Stimulated activated memory B cell treated with anti-CD40 and anti-IgM and Interleukin-4, amounts not matched to agents 10 μg/mL and 1 μg/mL and 100 μg/mL, for 72 hours (primary cell): ENCODE measurements at regions not wholly inside any gene's neighbourhood (a gene's known extent, or its start where the extent isn't known, plus 50 kb on each side); places are given as distances from the start of the nearest gene placed in this dataset.

ENCODE experiments used
- ATAC-seq: fragments of 150-1000 bp; cut with Tn5 transposase; 2 replicates; pipeline ENCODE4 v1.10.0; 2021
- H3K27ac Mint-ChIP-seq: one replicate; pipeline ENCODE4 v1.8.0; 2022; ENCODE audit warnings: mild to moderate bottlenecking, mixed read lengths
- H3K27me3 Mint-ChIP-seq: one replicate; pipeline ENCODE4 v1.8.0; 2022; ENCODE audit warnings: mixed read lengths
- H3K36me3 Mint-ChIP-seq: one replicate; pipeline ENCODE4 v1.8.0; 2022; ENCODE audit warnings: mixed read lengths
- H3K4me1 Mint-ChIP-seq: one replicate; pipeline ENCODE4 v1.8.0; 2022; ENCODE audit warnings: mixed read lengths
- H3K4me3 Mint-ChIP-seq: one replicate; pipeline ENCODE4 v1.8.0; 2022; ENCODE audit warnings: mild to moderate bottlenecking, moderate library complexity, mixed read lengths
- H3K9me3 Mint-ChIP-seq: one replicate; pipeline ENCODE4 v1.8.0; 2022; ENCODE audit warnings: mixed read lengths

DNA sequence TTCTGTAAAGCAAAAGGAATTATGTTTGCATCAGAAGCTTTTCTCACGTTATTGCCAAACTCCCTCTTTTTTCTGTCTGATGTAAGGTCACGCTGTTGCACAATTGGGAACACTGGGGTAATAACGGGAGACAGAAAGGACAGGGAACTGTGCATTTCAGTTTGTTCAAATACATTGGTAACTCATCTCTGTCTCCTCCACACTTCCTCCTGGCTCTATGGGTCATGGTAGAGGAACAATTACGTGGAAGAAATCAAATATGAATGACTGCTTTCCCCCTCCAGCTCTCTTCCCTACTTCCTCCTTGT lies 132.2 kb upstream of the TNFAIP3 start:
- Mint-ChIP-seq H3K27me3 (no peaks in the 10 kb centered on the region), H3K9me3 (no peaks in the 10 kb centered on the region), H3K4me3 (no peak overlapping the region), H3K27ac (no peak overlapping the region), H3K36me3 (no peaks in the 10 kb centered on the region), H3K4me1 (no peaks in the 10 kb centered on the region)
- no peak for ATAC-seq

DNA sequence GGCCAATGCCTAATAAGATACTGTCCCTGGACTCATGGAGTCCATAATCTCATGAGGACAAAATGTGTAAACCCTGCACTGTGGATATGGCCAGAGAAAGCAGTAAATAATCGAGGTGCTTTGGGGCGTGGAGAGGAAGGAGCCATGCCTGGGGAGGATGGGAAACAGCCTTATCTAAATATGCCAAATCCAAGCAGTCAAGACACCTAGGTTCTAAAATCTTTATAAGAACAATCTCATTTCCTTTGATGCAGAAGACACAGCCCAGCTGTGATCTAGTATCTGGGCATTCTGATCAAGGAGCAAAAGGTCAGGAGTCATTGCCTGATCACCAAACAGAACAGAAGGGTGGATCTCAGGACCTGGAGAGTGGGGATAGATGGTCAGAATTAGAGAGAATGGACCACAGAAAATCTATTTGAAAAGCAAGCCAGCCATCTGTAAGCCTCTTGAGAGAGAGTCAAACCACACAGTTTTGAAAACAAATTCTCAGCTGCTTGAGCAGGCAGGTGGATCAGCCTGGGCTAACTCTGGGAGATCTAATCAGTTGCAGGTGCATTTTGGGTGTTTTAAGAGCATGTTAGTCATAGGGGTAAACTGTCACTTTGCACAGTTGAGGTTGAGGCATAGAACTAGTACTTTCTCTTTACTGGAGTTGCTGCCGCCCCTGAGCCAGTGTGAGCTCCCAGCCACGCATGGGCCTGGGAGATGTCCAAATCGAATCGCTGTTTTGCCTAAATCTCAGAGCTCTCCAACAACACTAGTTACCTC lies 130.8 kb upstream of the TNFAIP3 start:
- Mint-ChIP-seq H3K9me3 (no peaks in the 10 kb centered on the region), H3K36me3 (no peaks in the 10 kb centered on the region), H3K27ac (no peak overlapping the region), H3K4me1 (no peaks in the 10 kb centered on the region), H3K27me3 (no peaks in the 10 kb centered on the region), H3K4me3 (no peak overlapping the region)
- peak; percentile 42 for ATAC-seq

DNA sequence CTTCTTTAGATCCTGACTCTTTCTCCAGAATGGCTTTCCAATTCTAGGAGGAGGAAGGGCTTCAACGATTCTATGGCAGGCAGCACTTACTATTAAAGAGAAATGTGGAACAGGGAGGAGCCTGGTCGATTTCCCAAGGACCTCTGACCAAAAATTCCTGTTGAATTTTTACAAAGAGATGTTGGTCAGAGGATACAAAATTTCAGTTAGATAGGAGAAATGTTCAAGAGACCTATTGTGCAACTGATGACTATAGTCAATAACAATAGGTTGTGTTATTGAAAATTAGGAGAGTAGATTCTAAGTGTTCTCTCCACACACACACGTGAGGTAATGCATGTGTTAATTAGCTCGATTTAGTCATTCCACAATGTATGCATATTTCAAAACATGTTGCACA lies 130.1 kb upstream of the TNFAIP3 start:
- H3K27ac Mint-ChIP-seq: no peak overlapping the region
- no peaks in the 10 kb centered on the region for H3K9me3 Mint-ChIP-seq
- ATAC-seq: no peak
- H3K4me1 Mint-ChIP-seq: no peaks in the 10 kb centered on the region
- H3K27me3 Mint-ChIP-seq: no peaks in the 10 kb centered on the region
- no peak overlapping the region for H3K4me3 Mint-ChIP-seq
- H3K36me3 Mint-ChIP-seq: no peaks in the 10 kb centered on the region

DNA sequence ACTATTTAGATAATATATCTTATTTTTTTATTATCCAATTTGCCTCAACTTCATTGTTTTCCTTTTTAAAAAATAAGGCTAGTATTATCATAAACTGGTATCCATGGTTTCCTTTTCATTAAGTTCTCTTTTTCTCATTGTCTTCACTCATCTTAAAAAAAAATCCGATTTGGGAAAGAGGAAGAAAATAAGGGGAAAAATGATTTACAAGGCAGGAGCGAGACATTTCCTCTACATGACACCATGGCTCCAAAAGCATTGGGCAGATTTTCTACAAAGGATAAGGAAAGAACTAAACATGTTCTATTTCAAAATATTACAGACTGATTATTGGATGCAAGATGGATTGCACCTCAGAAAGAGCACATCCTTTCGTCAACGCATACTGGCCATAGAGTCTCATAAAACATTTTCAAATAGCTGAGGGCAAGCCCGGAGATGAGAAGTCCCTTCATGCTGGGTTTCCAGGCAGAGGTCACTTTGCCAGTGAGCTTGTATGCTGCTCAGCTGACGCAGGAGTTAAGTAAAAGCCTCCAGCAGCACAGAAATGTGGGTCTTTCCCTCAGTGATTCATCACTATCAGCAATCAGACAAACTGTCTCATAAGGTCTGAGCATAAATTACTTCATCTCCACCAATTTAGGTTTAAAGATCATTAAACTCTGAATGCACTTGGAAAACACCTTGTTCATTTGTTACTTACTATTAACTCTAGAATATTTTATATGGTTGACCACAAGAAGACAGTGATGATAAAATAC lies 129.0 kb upstream of the TNFAIP3 start:
- H3K27me3 Mint-ChIP-seq: no peaks in the 10 kb centered on the region
- no peak for ATAC-seq
- H3K9me3 Mint-ChIP-seq: no peaks in the 10 kb centered on the region
- H3K4me3 Mint-ChIP-seq: no peak overlapping the region
- H3K27ac Mint-ChIP-seq: no peak overlapping the region
- no peaks in the 10 kb centered on the region for H3K36me3 Mint-ChIP-seq
- H3K4me1 Mint-ChIP-seq: no peaks in the 10 kb centered on the region

DNA sequence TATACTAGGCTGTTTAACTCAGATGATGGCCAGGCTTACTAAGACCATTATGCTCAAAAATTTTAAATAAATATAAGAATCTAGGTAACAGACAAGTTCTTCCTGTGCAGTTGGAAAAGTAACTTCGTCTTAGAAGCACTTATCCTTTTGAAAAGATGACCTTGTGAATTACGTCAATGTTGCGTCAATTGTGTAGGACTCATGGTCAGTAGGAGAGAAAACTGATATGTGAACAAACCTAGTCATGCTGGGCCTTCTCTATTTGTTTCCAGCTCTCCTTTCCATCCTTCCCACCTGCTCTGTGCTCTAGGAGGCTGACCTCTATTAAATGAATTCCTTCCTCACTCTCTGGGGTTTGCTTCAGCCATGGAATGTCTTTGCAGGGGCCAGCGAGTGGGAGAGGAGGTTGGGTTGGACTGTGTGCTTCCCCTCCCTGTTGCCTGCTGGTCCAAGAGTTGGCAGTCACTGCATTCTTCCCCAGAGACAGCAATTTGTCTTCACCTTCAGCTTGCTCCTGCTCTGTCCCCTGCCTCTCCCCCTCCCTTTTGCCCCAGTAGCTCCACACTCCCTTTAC lies 128.0 kb upstream of the TNFAIP3 start:
- no peaks in the 10 kb centered on the region for H3K9me3 Mint-ChIP-seq
- H3K4me3 Mint-ChIP-seq: no peak overlapping the region
- H3K4me1 Mint-ChIP-seq: no peaks in the 10 kb centered on the region
- H3K27me3 Mint-ChIP-seq: no peaks in the 10 kb centered on the region
- no peak for ATAC-seq
- H3K27ac Mint-ChIP-seq: no peak overlapping the region
- H3K36me3 Mint-ChIP-seq: no peaks in the 10 kb centered on the region

DNA sequence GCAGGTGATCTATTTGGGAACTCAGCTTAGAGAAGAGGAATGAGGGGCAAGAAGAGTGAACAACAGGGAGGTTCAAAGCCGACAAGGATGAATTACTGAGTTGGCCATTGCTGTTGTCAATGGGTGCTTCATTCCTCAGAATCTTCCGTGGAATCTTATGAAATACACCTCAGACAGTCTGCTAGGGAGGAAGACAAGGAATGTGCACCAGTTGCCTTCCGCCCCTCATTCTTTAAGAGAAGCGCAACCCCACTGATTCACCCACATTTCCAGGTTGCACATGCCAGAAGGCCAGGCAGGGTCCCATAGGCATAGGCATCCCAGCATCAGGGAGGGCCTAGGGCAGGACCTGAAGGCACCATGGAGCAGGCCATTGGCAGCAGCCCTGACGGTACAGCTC lies 127.5 kb upstream of the TNFAIP3 start:
- Mint-ChIP-seq H3K4me1 (peaks cover under 1% of the 10 kb centered on the region), H3K4me3 (no peak overlapping the region), H3K27me3 (no peaks in the 10 kb centered on the region), H3K36me3 (no peaks in the 10 kb centered on the region), H3K9me3 (no peaks in the 10 kb centered on the region), H3K27ac (no peak overlapping the region)
- no peak for ATAC-seq

DNA sequence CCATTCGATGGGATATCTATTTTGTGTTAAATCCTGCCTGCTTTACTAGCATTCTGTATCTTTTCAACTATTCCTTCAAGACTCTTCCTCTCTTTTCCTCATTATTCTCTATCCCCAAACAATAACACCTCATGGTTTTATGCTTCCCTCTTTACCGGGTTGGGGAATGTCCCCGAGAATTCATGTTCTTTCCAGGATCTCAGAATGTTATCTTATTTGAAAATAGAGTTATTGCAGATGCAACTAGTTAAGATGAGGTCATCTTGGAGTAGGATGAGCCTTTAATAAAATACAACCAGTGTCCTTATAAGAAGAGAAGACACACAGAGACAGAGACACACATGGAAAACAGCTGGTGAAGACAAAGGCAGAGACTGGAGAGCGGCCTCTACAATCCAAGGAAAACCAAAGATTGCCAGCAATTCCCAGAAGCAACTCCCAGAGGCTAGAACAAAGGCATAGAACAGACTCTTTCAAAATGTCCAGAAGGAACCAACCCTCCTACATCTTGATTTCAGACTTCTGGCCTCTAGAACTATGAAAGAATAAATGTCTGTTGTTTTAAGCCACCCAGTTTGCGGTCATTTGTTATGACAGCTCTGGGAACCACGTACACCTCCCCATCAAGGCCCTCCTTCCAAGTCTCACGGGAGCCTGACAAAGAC lies 126.8 kb upstream of the TNFAIP3 start:
- Mint-ChIP-seq H3K27me3 (no peaks in the 10 kb centered on the region), H3K4me3 (no peak overlapping the region), H3K9me3 (no peaks in the 10 kb centered on the region), H3K36me3 (no peaks in the 10 kb centered on the region), H3K4me1 (peaks cover 7% of the 10 kb centered on the region), H3K27ac (no peak overlapping the region)
- ATAC-seq: no peak

DNA sequence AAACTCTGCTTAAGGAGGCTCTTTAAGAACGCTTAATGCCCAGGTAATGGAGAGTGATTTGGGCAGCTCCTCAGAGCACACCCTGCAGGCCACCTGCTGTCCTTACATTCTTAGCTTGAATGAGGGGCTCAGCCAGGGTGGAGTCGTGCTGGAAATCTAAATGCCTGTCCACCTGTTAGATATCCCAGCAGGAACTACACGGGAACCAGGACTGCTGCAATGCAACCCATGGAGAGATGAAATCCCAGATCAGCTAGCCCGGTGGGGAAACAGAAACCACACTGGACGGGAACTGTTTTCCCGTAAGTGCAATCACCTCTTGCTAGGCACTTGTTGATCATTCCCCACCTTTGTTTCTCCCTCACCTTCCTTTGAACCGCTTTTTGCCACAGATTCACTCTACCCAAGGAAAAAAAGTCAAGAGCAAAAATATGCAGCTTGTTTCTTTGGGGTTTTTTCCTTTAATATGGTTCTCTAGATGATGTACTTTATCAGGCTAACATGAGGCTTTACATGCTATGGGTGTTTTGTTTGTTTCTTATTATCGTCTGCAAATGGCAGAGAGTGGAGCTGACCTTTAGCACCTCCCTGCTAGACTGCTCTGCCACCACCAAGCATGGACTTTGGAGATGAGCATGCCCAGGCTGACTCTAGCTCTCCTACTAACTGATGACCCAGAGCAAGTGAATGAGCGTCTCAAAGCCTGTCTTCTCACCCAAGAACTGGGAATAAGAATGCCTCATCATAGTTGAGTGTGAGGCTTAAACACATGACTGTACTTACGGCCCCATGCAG lies 125.9 kb upstream of the TNFAIP3 start:
- H3K36me3 Mint-ChIP-seq: no peaks in the 10 kb centered on the region
- no peak overlapping the region for H3K27ac Mint-ChIP-seq
- H3K4me3 Mint-ChIP-seq: no peak overlapping the region
- ATAC-seq: no peak
- no peaks in the 10 kb centered on the region for H3K9me3 Mint-ChIP-seq
- H3K27me3 Mint-ChIP-seq: no peaks in the 10 kb centered on the region
- peaks cover 17% of the 10 kb centered on the region for H3K4me1 Mint-ChIP-seq

DNA sequence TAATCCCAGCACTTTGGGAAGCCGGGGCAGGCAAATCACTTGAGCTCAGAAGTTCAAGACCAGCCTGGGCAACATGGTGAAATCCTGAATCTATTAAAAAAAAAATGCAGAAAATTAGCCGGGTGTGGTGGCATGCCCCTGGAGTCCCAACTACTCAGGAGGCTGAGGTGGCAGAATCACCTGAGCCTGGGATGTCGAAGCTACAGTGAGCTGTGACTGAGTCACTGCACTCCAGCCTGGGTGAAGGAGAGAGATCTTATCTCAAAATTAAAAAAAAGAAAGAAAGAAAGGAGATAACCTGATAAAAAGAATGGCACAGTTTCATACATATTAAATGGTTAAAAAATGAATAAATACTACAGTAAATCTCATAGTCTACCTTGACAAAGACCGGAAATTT lies 123.6 kb upstream of the TNFAIP3 start:
- ATAC-seq: no peak
- H3K36me3 Mint-ChIP-seq: no peaks in the 10 kb centered on the region
- no peak overlapping the region for H3K4me3 Mint-ChIP-seq
- H3K4me1 Mint-ChIP-seq: peaks cover 19% of the 10 kb centered on the region
- no peaks in the 10 kb centered on the region for H3K27me3 Mint-ChIP-seq
- H3K9me3 Mint-ChIP-seq: no peaks in the 10 kb centered on the region
- no peak overlapping the region for H3K27ac Mint-ChIP-seq

DNA sequence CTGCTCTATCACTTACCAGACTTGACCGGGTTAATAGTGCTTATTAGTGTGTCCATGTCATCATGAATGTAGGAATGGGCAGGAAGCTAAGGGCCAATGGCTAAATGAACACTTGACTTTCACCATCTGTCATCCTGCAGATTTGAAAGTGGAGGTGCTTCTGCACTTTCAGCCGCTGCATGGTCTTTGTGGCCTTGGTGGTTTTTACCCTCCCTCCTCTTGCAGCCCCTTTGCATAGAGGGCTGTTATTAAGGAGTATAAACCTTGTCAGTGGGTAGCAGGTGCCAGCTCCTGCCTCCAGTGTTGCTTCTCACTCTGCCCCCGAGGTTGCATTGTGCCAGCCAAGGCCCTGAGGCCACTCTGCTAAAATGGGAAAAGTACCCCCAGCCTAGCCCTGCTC lies 122.2 kb upstream of the TNFAIP3 start:
- Mint-ChIP-seq H3K27me3 (no peaks in the 10 kb centered on the region), H3K4me1 (peaks cover 19% of the 10 kb centered on the region), H3K27ac (peak overlapping the region; percentile 69), H3K4me3 (no peak overlapping the region), H3K9me3 (no peaks in the 10 kb centered on the region), H3K36me3 (no peaks in the 10 kb centered on the region)
- ATAC-seq: peak; percentile 56

DNA sequence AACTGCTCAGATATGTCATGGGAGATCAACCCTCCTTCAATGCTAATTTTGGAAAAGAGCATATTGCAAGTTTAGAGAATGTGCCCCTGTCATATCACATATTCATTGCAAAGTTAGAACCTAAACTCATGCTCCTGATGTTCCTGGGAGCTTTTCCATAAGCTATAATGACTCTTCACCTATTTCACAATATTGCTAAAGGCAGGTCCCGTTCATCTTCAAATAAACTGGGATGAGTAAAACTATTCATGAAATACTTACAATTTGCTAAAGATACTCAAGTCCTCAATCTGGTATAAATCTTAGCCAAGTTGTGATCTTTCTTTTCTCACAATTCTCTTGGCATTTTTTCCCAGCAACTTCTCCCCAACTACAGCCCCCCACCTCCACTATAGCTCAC lies 121.7 kb upstream of the TNFAIP3 start:
- Mint-ChIP-seq H3K9me3 (no peaks in the 10 kb centered on the region), H3K36me3 (no peaks in the 10 kb centered on the region), H3K4me3 (no peak overlapping the region), H3K27ac (peak overlapping the region; percentile 69), H3K27me3 (no peaks in the 10 kb centered on the region), H3K4me1 (peaks cover 19% of the 10 kb centered on the region)
- no peak for ATAC-seq

DNA sequence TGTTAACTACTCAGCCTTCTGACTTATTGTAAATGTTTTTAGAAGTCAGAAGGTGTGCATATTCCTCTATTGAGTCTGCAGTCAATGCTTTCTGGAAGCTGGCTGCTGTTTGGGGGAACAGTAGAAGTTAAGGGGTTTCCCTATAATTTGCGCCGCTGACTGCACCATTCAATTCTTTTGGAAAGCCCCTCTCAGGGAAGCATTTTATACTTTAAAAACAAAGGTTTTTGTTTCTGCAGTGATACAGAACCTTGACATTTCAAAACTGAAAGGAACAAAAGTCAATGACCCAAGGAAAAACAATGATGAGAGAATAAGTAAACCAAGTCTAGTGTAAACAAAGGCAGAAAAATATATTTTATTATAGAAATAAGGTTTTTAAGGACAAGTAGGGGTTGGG lies 120.8 kb upstream of the TNFAIP3 start:
- no peaks in the 10 kb centered on the region for H3K27me3 Mint-ChIP-seq
- peaks cover 19% of the 10 kb centered on the region for H3K4me1 Mint-ChIP-seq
- H3K9me3 Mint-ChIP-seq: no peaks in the 10 kb centered on the region
- ATAC-seq: no peak
- H3K27ac Mint-ChIP-seq: peak overlapping the region; percentile 69
- no peak overlapping the region for H3K4me3 Mint-ChIP-seq
- H3K36me3 Mint-ChIP-seq: no peaks in the 10 kb centered on the region

DNA sequence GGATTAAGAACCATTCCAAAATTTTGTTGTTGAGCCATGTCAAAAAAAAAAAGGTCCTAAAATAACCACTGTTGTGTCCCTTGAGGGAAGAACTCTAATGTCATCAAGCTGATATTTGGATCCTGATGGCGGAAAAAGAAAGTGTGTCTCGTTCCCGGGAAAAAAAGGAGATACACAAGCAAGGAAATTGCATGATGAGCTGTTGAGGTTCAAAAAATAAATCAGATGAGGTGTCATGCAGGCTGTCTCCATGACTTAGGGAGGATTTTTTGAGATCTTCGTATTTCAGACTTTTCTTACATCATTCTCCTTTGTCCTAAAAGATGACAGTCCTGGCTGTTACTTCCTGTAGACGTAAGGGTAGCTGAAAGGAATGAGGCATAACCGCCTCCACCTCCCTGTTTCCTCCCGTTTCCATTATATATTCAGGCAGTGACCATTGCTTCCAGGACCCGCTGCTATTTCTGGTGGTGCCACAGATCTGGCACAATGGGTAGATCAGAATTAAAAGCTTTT lies 117.3 kb upstream of the TNFAIP3 start:
- peaks cover 31% of the 10 kb centered on the region for H3K4me1 Mint-ChIP-seq
- ATAC-seq: no peak
- H3K4me3 Mint-ChIP-seq: no peak overlapping the region
- H3K27ac Mint-ChIP-seq: no peak overlapping the region
- no peaks in the 10 kb centered on the region for H3K36me3 Mint-ChIP-seq
- H3K27me3 Mint-ChIP-seq: no peaks in the 10 kb centered on the region
- H3K9me3 Mint-ChIP-seq: no peaks in the 10 kb centered on the region

DNA sequence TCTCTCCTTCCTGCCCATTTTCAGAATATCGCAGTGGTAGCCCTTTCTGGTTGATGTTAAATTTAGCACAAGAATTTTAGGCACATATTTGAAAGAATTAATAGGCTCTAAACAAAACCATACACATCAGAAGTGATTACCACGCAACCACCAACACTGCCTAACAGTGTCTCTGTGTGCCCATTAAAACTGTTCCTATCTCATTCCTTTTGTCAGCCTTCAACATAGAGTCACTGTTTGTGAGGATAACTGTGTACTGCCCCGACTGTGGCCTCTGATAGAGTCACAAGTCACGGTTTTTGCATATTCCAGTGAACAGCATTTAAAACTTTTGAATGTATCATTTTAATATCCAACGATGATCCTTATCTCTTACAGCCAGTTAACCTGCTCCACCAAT lies 116.8 kb upstream of the TNFAIP3 start:
- no peak overlapping the region for H3K27ac Mint-ChIP-seq
- no peaks in the 10 kb centered on the region for H3K27me3 Mint-ChIP-seq
- H3K9me3 Mint-ChIP-seq: no peaks in the 10 kb centered on the region
- no peak overlapping the region for H3K4me3 Mint-ChIP-seq
- H3K36me3 Mint-ChIP-seq: no peaks in the 10 kb centered on the region
- ATAC-seq: no peak
- peaks cover 31% of the 10 kb centered on the region for H3K4me1 Mint-ChIP-seq
